ENCODE measurements at regions not wholly inside any gene's neighbourhood (a gene's known extent, or its start where the extent isn't known, plus 50 kb on each side); places are given as distances from the start of the nearest gene placed in this dataset.

DNA sequence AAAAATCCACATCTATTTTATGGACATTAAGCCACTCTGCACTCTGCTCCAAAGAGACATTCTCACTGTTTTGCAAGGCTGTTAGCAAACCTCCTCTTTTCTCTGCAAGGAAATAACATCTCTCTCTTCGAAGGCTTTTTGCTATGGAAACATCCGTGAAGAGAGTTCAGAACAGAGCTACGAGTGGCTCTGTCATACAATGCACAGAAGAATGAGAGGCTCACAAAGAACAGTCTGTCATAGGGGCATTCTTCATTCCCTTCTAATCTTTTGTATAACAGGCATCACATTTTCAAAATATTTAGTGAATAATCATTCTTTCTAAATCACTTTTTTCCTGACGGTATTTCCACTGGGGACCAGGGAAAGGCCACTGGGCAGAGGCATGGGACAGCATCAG is 346.1 kb downstream of the IRS2 start:
- Histone ChIP-seq H3K4me1 (ENCODE audit: control insufficient read depth in 2 of 2, insufficient read depth in 1 of 2, low read depth in 1 of 2, low read length in 2 of 2) (peaks cover 0 to 4% of the 10 kb centered on the region in 2 donors), H2BK120ac (ENCODE audit: low read depth, low read length) (no peak overlapping the region), H2BK15ac (ENCODE audit: low read length) (no peak overlapping the region), H3K14ac (ENCODE audit: low read length) (no peak overlapping the region), H4K8ac (ENCODE audit: low read depth, low read length) (no peak overlapping the region), H3K9ac (ENCODE audit: low read depth, low read length, poor library complexity) (no peak overlapping the region), H3K27ac (replicated peaks; ENCODE audit: low read length) (no peak overlapping the region), H3K36me3 (replicated peaks in 1 of 2; ENCODE audit: control insufficient read depth in 2 of 2, insufficient read depth in 2 of 2, low read length in 2 of 2) (no peaks in the 10 kb centered on the region), H2BK5ac (ENCODE audit: low read length) (no peak overlapping the region), H3K4me3 (ENCODE audit: low read length in 2 of 2) (no peak overlapping the region), H3K9me3 (replicated peaks in 1 of 2; ENCODE audit: control insufficient read depth in 2 of 2, insufficient read depth in 1 of 2, low read depth in 1 of 2, low read length in 2 of 2) (peaks cover 0 to 2% of the 10 kb centered on the region in 2 donors), H3K4me2 (ENCODE audit: insufficient read depth, low read length, poor library complexity, severe bottlenecking) (no peak overlapping the region), H3K27me3 (ENCODE audit: control insufficient read depth in 3 of 3, insufficient read depth in 3 of 3, low read depth in 1 of 3, low read length in 3 of 3) (no peaks in the 10 kb centered on the region), H4K91ac (ENCODE audit: low read depth, low read length, poor library complexity) (no peak overlapping the region), H2AFZ (ENCODE audit: low read length) (no peak overlapping the region), H3K23ac (ENCODE audit: low read depth, low read length, poor library complexity) (no peak overlapping the region), H2BK12ac (ENCODE audit: low read length) (no peak overlapping the region), H3K18ac (ENCODE audit: low read length) (no peak overlapping the region), H2AK5ac (ENCODE audit: low read depth, low read length) (no peak overlapping the region), H3K79me1 (ENCODE audit: low read depth, low read length) (no peaks in the 10 kb centered on the region), H3K4ac (ENCODE audit: low read length) (no peak overlapping the region)
- WGBS, 2 donors (ENCODE audit: extremely low coverage in 2 of 2, insufficient read length in 2 of 2, insufficient replicate concordance in 1 of 2): no CpG with 5 or more reads among the region's 4 CpGs
- no peak for DNase-seq (ENCODE audit: low spot score)

DNA sequence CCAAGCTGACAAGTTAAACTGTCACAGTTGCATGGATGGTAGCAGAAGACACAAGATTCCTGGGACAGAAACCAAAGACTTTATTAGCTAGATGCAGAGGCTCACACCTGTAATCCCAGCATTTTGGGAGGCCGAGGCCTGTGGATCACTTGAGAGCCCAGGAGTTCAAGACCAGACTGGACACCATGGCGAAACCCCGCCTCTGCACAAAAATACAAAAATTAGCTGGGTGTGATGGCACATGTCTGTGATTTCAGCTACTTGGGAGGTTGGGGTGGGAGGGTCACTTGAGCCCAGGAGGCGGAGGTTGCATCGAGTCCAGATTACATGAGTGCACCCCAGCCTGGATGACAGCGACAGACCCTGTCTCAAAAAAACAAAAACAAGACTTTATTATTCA is 346.6 kb downstream of the IRS2 start:
- no peak overlapping the region for H2BK5ac ChIP-seq (ENCODE audit: low read length)
- H3K36me3 ChIP-seq (replicated peaks in 1 of 2; ENCODE audit: control insufficient read depth in 2 of 2, insufficient read depth in 2 of 2, low read length in 2 of 2): no peaks in the 10 kb centered on the region
- H3K4me1 ChIP-seq (ENCODE audit: control insufficient read depth in 2 of 2, insufficient read depth in 1 of 2, low read depth in 1 of 2, low read length in 2 of 2): peaks cover 0 to 4% of the 10 kb centered on the region in 2 donors
- H3K9me3 ChIP-seq (replicated peaks in 1 of 2; ENCODE audit: control insufficient read depth in 2 of 2, insufficient read depth in 1 of 2, low read depth in 1 of 2, low read length in 2 of 2): peaks cover 0 to 2% of the 10 kb centered on the region in 2 donors
- no CpG with 5 or more reads among the region's 6 CpGs for WGBS, 2 donors (ENCODE audit: extremely low coverage in 2 of 2, insufficient read length in 2 of 2, insufficient replicate concordance in 1 of 2)
- H3K79me1 ChIP-seq (ENCODE audit: low read depth, low read length): no peaks in the 10 kb centered on the region
- no peak overlapping the region for H3K27ac ChIP-seq (replicated peaks; ENCODE audit: low read length)
- no peak overlapping the region for H3K23ac ChIP-seq (ENCODE audit: low read depth, low read length, poor library complexity)
- H2AFZ ChIP-seq (ENCODE audit: low read length): no peak overlapping the region
- H3K27me3 ChIP-seq (ENCODE audit: control insufficient read depth in 3 of 3, insufficient read depth in 3 of 3, low read depth in 1 of 3, low read length in 3 of 3): no peaks in the 10 kb centered on the region
- H2AK5ac ChIP-seq (ENCODE audit: low read depth, low read length): no peak overlapping the region
- H3K4me2 ChIP-seq (ENCODE audit: insufficient read depth, low read length, poor library complexity, severe bottlenecking): no peak overlapping the region
- no peak overlapping the region for H3K4ac ChIP-seq (ENCODE audit: low read length)
- H3K18ac ChIP-seq (ENCODE audit: low read length): no peak overlapping the region
- H2BK12ac ChIP-seq (ENCODE audit: low read length): no peak overlapping the region
- H4K91ac ChIP-seq (ENCODE audit: low read depth, low read length, poor library complexity): no peak overlapping the region
- no peak overlapping the region for H2BK120ac ChIP-seq (ENCODE audit: low read depth, low read length)
- H3K4me3 ChIP-seq (ENCODE audit: low read length in 2 of 2): no peak overlapping the region
- no peak overlapping the region for H4K8ac ChIP-seq (ENCODE audit: low read depth, low read length)
- H2BK15ac ChIP-seq (ENCODE audit: low read length): no peak overlapping the region
- H3K9ac ChIP-seq (ENCODE audit: low read depth, low read length, poor library complexity): no peak overlapping the region
- no peak for DNase-seq (ENCODE audit: low spot score)
- H3K14ac ChIP-seq (ENCODE audit: low read length): no peak overlapping the region

DNA sequence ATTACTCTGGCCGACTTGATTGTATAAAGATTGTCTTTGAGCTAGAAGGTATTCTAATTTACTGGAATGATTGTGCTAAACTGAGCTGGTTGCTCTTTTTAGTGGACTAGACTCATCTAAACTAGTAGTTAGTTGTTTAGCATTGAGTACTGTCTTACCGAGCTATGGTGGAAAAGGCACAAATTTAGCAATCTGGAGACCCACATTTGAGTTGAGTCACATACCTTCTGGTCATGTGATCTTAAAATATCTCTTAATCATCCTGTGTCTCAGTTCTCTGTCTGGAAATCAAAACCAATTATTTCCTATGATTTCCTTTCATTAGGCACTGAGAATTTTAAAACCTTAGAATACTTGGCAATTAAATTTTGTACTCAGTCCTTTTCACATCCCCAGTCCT is 349.5 kb downstream of the IRS2 start:
- Histone ChIP-seq H3K27ac (replicated peaks; ENCODE audit: low read length) (no peak overlapping the region), H2BK5ac (ENCODE audit: low read length) (no peak overlapping the region), H3K27me3 (ENCODE audit: control insufficient read depth in 3 of 3, insufficient read depth in 3 of 3, low read depth in 1 of 3, low read length in 3 of 3) (no peaks in the 10 kb centered on the region), H4K91ac (ENCODE audit: low read depth, low read length, poor library complexity) (no peak overlapping the region), H3K4ac (ENCODE audit: low read length) (no peak overlapping the region), H2AK5ac (ENCODE audit: low read depth, low read length) (no peak overlapping the region), H2BK120ac (ENCODE audit: low read depth, low read length) (no peak overlapping the region), H3K36me3 (replicated peaks in 1 of 2; ENCODE audit: control insufficient read depth in 2 of 2, insufficient read depth in 2 of 2, low read length in 2 of 2) (no peaks in the 10 kb centered on the region), H2BK15ac (ENCODE audit: low read length) (no peak overlapping the region), H2AFZ (ENCODE audit: low read length) (no peak overlapping the region), H3K14ac (ENCODE audit: low read length) (no peak overlapping the region), H3K9ac (ENCODE audit: low read depth, low read length, poor library complexity) (no peak overlapping the region), H3K18ac (ENCODE audit: low read length) (no peak overlapping the region), H3K4me1 (ENCODE audit: control insufficient read depth in 2 of 2, insufficient read depth in 1 of 2, low read depth in 1 of 2, low read length in 2 of 2) (peaks cover 0 to 4% of the 10 kb centered on the region in 2 donors), H2BK12ac (ENCODE audit: low read length) (no peak overlapping the region), H3K4me2 (ENCODE audit: insufficient read depth, low read length, poor library complexity, severe bottlenecking) (no peak overlapping the region), H3K4me3 (ENCODE audit: low read length in 2 of 2) (no peak overlapping the region), H4K8ac (ENCODE audit: low read depth, low read length) (no peak overlapping the region), H3K9me3 (replicated peaks in 1 of 2; ENCODE audit: control insufficient read depth in 2 of 2, insufficient read depth in 1 of 2, low read depth in 1 of 2, low read length in 2 of 2) (peaks cover 3 to 6% of the 10 kb centered on the region in 2 donors), H3K79me1 (ENCODE audit: low read depth, low read length) (no peaks in the 10 kb centered on the region), H3K23ac (ENCODE audit: low read depth, low read length, poor library complexity) (no peak overlapping the region)
- WGBS, 2 donors (ENCODE audit: extremely low coverage in 2 of 2, insufficient read length in 2 of 2, insufficient replicate concordance in 1 of 2): no CpG with 5 or more reads among the region's 2 CpGs
- DNase-seq (ENCODE audit: low spot score): no peak

DNA sequence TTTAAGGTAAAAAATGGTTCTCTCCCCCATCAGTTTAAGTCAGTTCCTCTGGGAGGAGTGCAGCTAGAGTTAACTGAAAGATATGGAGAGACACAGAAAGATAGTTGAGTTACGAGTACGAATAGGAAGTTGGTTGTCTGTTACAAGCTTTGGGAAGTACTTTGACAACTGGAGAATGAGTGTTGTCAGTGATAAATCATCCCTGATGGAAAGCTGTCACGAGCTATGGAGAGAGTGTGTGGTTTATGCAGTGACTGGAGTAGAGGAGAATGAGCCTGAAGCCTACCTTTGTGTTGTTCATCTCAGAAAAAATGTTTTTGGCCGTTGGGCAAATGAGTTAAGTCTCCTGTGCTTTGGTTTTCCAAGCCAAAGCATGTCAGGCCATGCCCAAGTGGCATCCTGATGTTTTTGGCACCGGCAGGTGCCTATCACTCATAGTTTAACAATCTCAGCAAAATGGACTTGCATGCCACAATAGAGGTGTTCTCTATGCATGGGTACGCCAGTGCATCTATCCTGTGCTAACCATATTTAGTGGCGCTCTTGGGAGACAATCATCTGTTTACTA is 350.2 kb downstream of the IRS2 start:
- H3K18ac ChIP-seq (ENCODE audit: low read length): no peak overlapping the region
- no peak overlapping the region for H3K4me3 ChIP-seq (ENCODE audit: low read length in 2 of 2)
- H3K27ac ChIP-seq (replicated peaks; ENCODE audit: low read length): no peak overlapping the region
- no peak overlapping the region for H3K14ac ChIP-seq (ENCODE audit: low read length)
- H3K79me1 ChIP-seq (ENCODE audit: low read depth, low read length): no peaks in the 10 kb centered on the region
- 100% methylated on average over 2 of the region's 7 CpGs; no CpG with 5 or more reads in 1 of the 2 donors for WGBS, 2 donors (ENCODE audit: extremely low coverage in 2 of 2, insufficient read length in 2 of 2, insufficient replicate concordance in 1 of 2)
- H3K4me1 ChIP-seq (ENCODE audit: control insufficient read depth in 2 of 2, insufficient read depth in 1 of 2, low read depth in 1 of 2, low read length in 2 of 2): peaks cover 0 to 4% of the 10 kb centered on the region in 2 donors
- no peak overlapping the region for H2BK15ac ChIP-seq (ENCODE audit: low read length)
- no peak overlapping the region for H3K4ac ChIP-seq (ENCODE audit: low read length)
- H3K4me2 ChIP-seq (ENCODE audit: insufficient read depth, low read length, poor library complexity, severe bottlenecking): no peak overlapping the region
- H4K91ac ChIP-seq (ENCODE audit: low read depth, low read length, poor library complexity): no peak overlapping the region
- H3K23ac ChIP-seq (ENCODE audit: low read depth, low read length, poor library complexity): no peak overlapping the region
- no peak overlapping the region for H2AK5ac ChIP-seq (ENCODE audit: low read depth, low read length)
- H3K9ac ChIP-seq (ENCODE audit: low read depth, low read length, poor library complexity): no peak overlapping the region
- DNase-seq (ENCODE audit: low spot score): no peak
- H3K9me3 ChIP-seq (replicated peaks in 1 of 2; ENCODE audit: control insufficient read depth in 2 of 2, insufficient read depth in 1 of 2, low read depth in 1 of 2, low read length in 2 of 2): peaks cover 3 to 5% of the 10 kb centered on the region in 2 donors
- H2BK12ac ChIP-seq (ENCODE audit: low read length): no peak overlapping the region
- no peak overlapping the region for H2AFZ ChIP-seq (ENCODE audit: low read length)
- no peaks in the 10 kb centered on the region for H3K36me3 ChIP-seq (replicated peaks in 1 of 2; ENCODE audit: control insufficient read depth in 2 of 2, insufficient read depth in 2 of 2, low read length in 2 of 2)
- H2BK120ac ChIP-seq (ENCODE audit: low read depth, low read length): no peak overlapping the region
- H3K27me3 ChIP-seq (ENCODE audit: control insufficient read depth in 3 of 3, insufficient read depth in 3 of 3, low read depth in 1 of 3, low read length in 3 of 3): no peaks in the 10 kb centered on the region
- no peak overlapping the region for H4K8ac ChIP-seq (ENCODE audit: low read depth, low read length)
- H2BK5ac ChIP-seq (ENCODE audit: low read length): no peak overlapping the region

Measured in neuronal stem cell (in vitro differentiated cells).